ENCODE measurements at regions not wholly inside any gene's neighbourhood (a gene's known extent, or its start where the extent isn't known, plus 50 kb on each side); places are given as distances from the start of the nearest gene placed in this dataset.
A peak's percentile ranks its signal among the peaks of the same experiment; 100 is the strongest.
"Not testable (repeated sequence)": the region's sequence is repeated elsewhere in the genome, so short reads cannot be mapped to it uniquely, and the experiment has no call there.

GRCh38 chr20:30361756-30362155 lies 895.7 kb upstream of the DEFB115 start:
- CTCF ChIA-PET; POLR2A ChIA-PET; DNase-seq (ENCODE audit: extremely low spot score): not testable (repeated sequence)

GRCh38 chr20:30376430-30376766 lies 881.1 kb upstream of the DEFB115 start:
- POLR2A ChIA-PET; CTCF ChIA-PET; DNase-seq (ENCODE audit: extremely low spot score): not testable (repeated sequence)

GRCh38 chr20:30376767-30377658 lies 880.5 kb upstream of the DEFB115 start:
- CTCF ChIA-PET, result no interaction called here
- peak; percentile 68 for DNase-seq (ENCODE audit: extremely low spot score)
- TF ChIP-seq LEF1 (IDR thresholded peaks at IDR 0.05; ENCODE audit: borderline replicate concordance) (no peak), BHLHE40 (IDR thresholded peaks at IDR 0.05; ENCODE audit: borderline replicate concordance) (no peak), TARDBP (IDR thresholded peaks at IDR 0.05) (no peak), ELF4 (IDR thresholded peaks at IDR 0.05) (no peak), FOXM1 (IDR thresholded peaks at IDR 0.05; ENCODE audit: borderline replicate concordance) (no peak), CTBP1 (IDR thresholded peaks at IDR 0.05; ENCODE audit: borderline replicate concordance) (no peak), L3MBTL2 (conservative IDR thresholded peaks at IDR 0.05) (peak; percentile 90)
- POLR2A ChIA-PET, result no interaction called here

- DNase-seq (ENCODE audit: extremely low spot score); POLR2A ChIA-PET; CTCF ChIA-PET: not testable (repeated sequence)
These were observed 879.1 kb upstream of the DEFB115 start for GRCh38 chr20:30378317-30378716.

GRCh38 chr20:30378721-30379120 lies 878.7 kb upstream of the DEFB115 start:
- DNase-seq (ENCODE audit: extremely low spot score); CTCF ChIA-PET; POLR2A ChIA-PET: not testable (repeated sequence)

GRCh38 chr20:30384841-30385240 lies 872.6 kb upstream of the DEFB115 start:
- POLR2A ChIA-PET; CTCF ChIA-PET; DNase-seq (ENCODE audit: extremely low spot score): not testable (repeated sequence)

- DNase-seq (ENCODE audit: extremely low spot score); CTCF ChIA-PET; POLR2A ChIA-PET: not testable (repeated sequence)
These were observed 871.4 kb upstream of the DEFB115 start for GRCh38 chr20:30386099-30386498.

GRCh38 chr20:30387823-30388222 lies 869.6 kb upstream of the DEFB115 start:
- POLR2A ChIA-PET; CTCF ChIA-PET; DNase-seq (ENCODE audit: extremely low spot score): not testable (repeated sequence)

- DNase-seq (ENCODE audit: extremely low spot score); CTCF ChIA-PET; POLR2A ChIA-PET: not testable (repeated sequence)
These were observed 863.9 kb upstream of the DEFB115 start for GRCh38 chr20:30393523-30393922.

GRCh38 chr20:30397111-30397510 lies 860.4 kb upstream of the DEFB115 start:
- CTCF ChIA-PET; DNase-seq (ENCODE audit: extremely low spot score); POLR2A ChIA-PET: not testable (repeated sequence)

- POLR2A ChIA-PET; CTCF ChIA-PET; DNase-seq (ENCODE audit: extremely low spot score): not testable (repeated sequence)
These were observed 852.4 kb upstream of the DEFB115 start for GRCh38 chr20:30405061-30405460.

- CTCF ChIA-PET; POLR2A ChIA-PET; DNase-seq (ENCODE audit: extremely low spot score): not testable (repeated sequence)
These were observed 851.9 kb upstream of the DEFB115 start for GRCh38 chr20:30405585-30405984.

GRCh38 chr20:30406370-30406769 lies 851.1 kb upstream of the DEFB115 start:
- CTCF ChIA-PET; POLR2A ChIA-PET; DNase-seq (ENCODE audit: extremely low spot score): not testable (repeated sequence)

GRCh38 chr20:30412972-30413371 lies 844.5 kb upstream of the DEFB115 start:
- TF ChIP-seq BHLHE40 (IDR thresholded peaks at IDR 0.05; ENCODE audit: borderline replicate concordance) (no peak), L3MBTL2 (conservative IDR thresholded peaks at IDR 0.05) (no peak), TARDBP (IDR thresholded peaks at IDR 0.05) (no peak), LEF1 (IDR thresholded peaks at IDR 0.05; ENCODE audit: borderline replicate concordance) (no peak), NFRKB (IDR thresholded peaks at IDR 0.05) (no peak), PKNOX1 (IDR thresholded peaks at IDR 0.05) (no peak), ZNF384 (IDR thresholded peaks at IDR 0.05) (no peak), ELF4 (IDR thresholded peaks at IDR 0.05) (no peak), FOXM1 (IDR thresholded peaks at IDR 0.05; ENCODE audit: borderline replicate concordance) (no peak), SP1 (IDR thresholded peaks at IDR 0.05) (no peak), FOXA1 (IDR thresholded peaks at IDR 0.05) (no peak), FOXK2 (IDR thresholded peaks at IDR 0.05) (no peak), HDGF (IDR thresholded peaks at IDR 0.05; ENCODE audit: borderline replicate concordance) (no peak)
- DNase-seq (ENCODE audit: extremely low spot score), result no peak
- ChIA-PET POLR2A (no interaction called here), CTCF (no interaction called here)

- POLR2A ChIA-PET; CTCF ChIA-PET; DNase-seq (ENCODE audit: extremely low spot score): not testable (repeated sequence)
These were observed 840.1 kb upstream of the DEFB115 start for GRCh38 chr20:30417387-30417786.

GRCh38 chr20:30418378-30418777 lies 839.1 kb upstream of the DEFB115 start:
- CTCF ChIA-PET; POLR2A ChIA-PET; DNase-seq (ENCODE audit: extremely low spot score): not testable (repeated sequence)
